Neuronal stem cell (in vitro differentiated cells): ENCODE measurements at regions not wholly inside any gene's neighbourhood (a gene's known extent, or its start where the extent isn't known, plus 50 kb on each side); places are given as distances from the start of the nearest gene placed in this dataset.

Experiments
- DNase-seq: peaks from one replicate; pipeline ENCODE4 v3.0.0-alpha.2; 2013; ENCODE audit warnings: low spot score
- H2AFZ ChIP-seq: one replicate; pipeline ENCODE4 v1.6.1; 2013; ENCODE audit warnings: mild to moderate bottlenecking, low read length, inconsistent platforms
- H2AK5ac ChIP-seq: 2 replicates; pipeline ENCODE4 v1.6.1; 2013; ENCODE audit warnings: low read depth, mild to moderate bottlenecking, inconsistent platforms, low read length, moderate library complexity, mixed read lengths
- H2BK120ac ChIP-seq: 2 replicates; pipeline ENCODE4 v1.6.1; 2013; ENCODE audit warnings: low read depth, mild to moderate bottlenecking, inconsistent platforms, low read length, moderate library complexity, mixed read lengths
- H2BK12ac ChIP-seq: one replicate; pipeline ENCODE4 v1.6.1; 2013; ENCODE audit warnings: low read length, inconsistent platforms
- H2BK15ac ChIP-seq: 2 replicates; pipeline ENCODE4 v1.6.1; 2013; ENCODE audit warnings: mild to moderate bottlenecking, low read length, inconsistent platforms, mixed read lengths
- H2BK5ac ChIP-seq: one replicate; pipeline ENCODE4 v1.6.1; 2013; ENCODE audit warnings: inconsistent platforms, mild to moderate bottlenecking, low read length, moderate library complexity
- H3K14ac ChIP-seq: one replicate; pipeline ENCODE4 v1.6.1; 2013; ENCODE audit warnings: low read length, inconsistent platforms
- H3K18ac ChIP-seq: 2 replicates; pipeline ENCODE4 v1.6.1; 2013; ENCODE audit warnings: low read length, inconsistent platforms
- H3K23ac ChIP-seq: 2 replicates; pipeline ENCODE4 v1.6.1; 2013; ENCODE audit warnings: low read depth, mild to moderate bottlenecking, mixed read lengths, low read length, inconsistent platforms; ENCODE audit not compliant: poor library complexity
- H3K27ac ChIP-seq: replicated peaks from 3 replicates; pipeline ENCODE4 v1.5.1; 2013; ENCODE audit warnings: low read length, inconsistent platforms
- H3K27me3 ChIP-seq, 3 experiments: 2 replicates each; pipeline ENCODE4 v1.6.1; 2013; ENCODE audit warnings: low read length in 3 of 3, mild to moderate bottlenecking in 2 of 3, inconsistent platforms in 1 of 3, low read depth in 1 of 3, mixed read lengths in 1 of 3, moderate library complexity in 1 of 3; ENCODE audit not compliant: control insufficient read depth in 3 of 3, insufficient read depth in 3 of 3
- H3K36me3 ChIP-seq, 2 donors: replicated peaks in 1 of 2; 2 replicates each; pipeline ENCODE4 v1.6.1; 2013; ENCODE audit warnings: low read length in 2 of 2; ENCODE audit not compliant: control insufficient read depth in 2 of 2, insufficient read depth in 2 of 2
- H3K4ac ChIP-seq: 2 replicates; pipeline ENCODE4 v1.6.1; 2013; ENCODE audit warnings: inconsistent platforms, mild to moderate bottlenecking, low read length, moderate library complexity
- H3K4me1 ChIP-seq, 2 donors: 1 replicate in 1 of 2; 2 replicates in 1 of 2; pipeline ENCODE4 v1.6.1; 2013; ENCODE audit warnings: low read length in 2 of 2, low read depth in 1 of 2; ENCODE audit not compliant: control insufficient read depth in 2 of 2, insufficient read depth in 1 of 2
- H3K4me2 ChIP-seq: one replicate; pipeline ENCODE4 v1.6.1; 2013; ENCODE audit warnings: mild to moderate bottlenecking, low read length, inconsistent platforms; ENCODE audit not compliant: insufficient read depth, poor library complexity, severe bottlenecking
- H3K4me3 ChIP-seq, 2 donors: 2 replicates each; pipeline ENCODE4 v1.5.1; 2013; ENCODE audit warnings: low read length in 2 of 2, mild to moderate bottlenecking in 2 of 2, inconsistent platforms in 1 of 2, moderate library complexity in 1 of 2
- H3K79me1 ChIP-seq: one replicate; pipeline ENCODE4 v1.6.1; 2013; ENCODE audit warnings: low read depth, mild to moderate bottlenecking, inconsistent platforms, low read length, moderate library complexity
- H3K9ac ChIP-seq: one replicate; pipeline ENCODE4 v1.6.1; 2013; ENCODE audit warnings: mild to moderate bottlenecking, low read depth, low read length, inconsistent platforms; ENCODE audit not compliant: poor library complexity
- H3K9me3 ChIP-seq, 2 donors: replicated peaks in 1 of 2; 2 replicates each; pipeline versions ENCODE3 to v1.6.1; 2013; ENCODE audit warnings: low read length in 2 of 2, mild to moderate bottlenecking in 2 of 2, inconsistent platforms in 1 of 2, low read depth in 1 of 2, mixed read lengths in 1 of 2, moderate library complexity in 1 of 2; ENCODE audit not compliant: control insufficient read depth in 2 of 2, insufficient read depth in 1 of 2
- H4K8ac ChIP-seq: one replicate; pipeline ENCODE4 v1.6.1; 2013; ENCODE audit warnings: low read depth, mild to moderate bottlenecking, inconsistent platforms, low read length, moderate library complexity
- H4K91ac ChIP-seq: one replicate; pipeline ENCODE4 v1.6.1; 2013; ENCODE audit warnings: low read length, low read depth, mild to moderate bottlenecking, inconsistent platforms; ENCODE audit not compliant: poor library complexity
- WGBS, 2 donors: extraction: QIAGEN DNeasy Blood & Tissue Kit; methylation state at CpG; one replicate each; pipeline ENCODE4 v1.1.7; 2013; ENCODE audit warnings: missing lambda C conversion rate in 2 of 2, mixed read lengths in 1 of 2; ENCODE audit not compliant: insufficient read length in 2 of 2, insufficient replicate concordance in 1 of 2; ENCODE audit errors: extremely low coverage in 2 of 2; 5-methylcytosine and 5-hydroxymethylcytosine counted together

DNA sequence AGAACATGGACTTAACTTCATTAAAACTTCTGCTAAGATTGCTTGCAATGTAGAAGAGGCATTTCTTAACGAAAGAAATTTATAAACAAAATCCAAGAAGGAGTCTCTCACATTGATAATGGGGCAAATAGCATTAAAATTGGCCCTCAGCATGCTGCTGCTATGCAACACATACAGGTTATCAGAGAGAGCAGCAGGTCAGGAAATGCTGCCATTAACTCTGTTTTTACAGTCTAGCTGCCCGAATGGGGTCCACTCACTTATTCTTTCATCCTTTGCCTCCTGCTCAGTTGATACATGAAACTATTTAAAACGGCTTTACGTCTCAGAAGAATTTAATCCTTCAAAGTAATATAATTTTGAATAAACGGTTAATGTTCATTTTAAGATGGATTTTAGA is 620.4 kb downstream of the SLC16A7 start:
- no peak for DNase-seq
- no peak overlapping the region for H3K18ac ChIP-seq
- no peak overlapping the region for H3K27ac ChIP-seq
- H2BK5ac ChIP-seq: no peak overlapping the region
- H2AFZ ChIP-seq: no peak overlapping the region
- H3K14ac ChIP-seq: no peak overlapping the region
- H2BK120ac ChIP-seq: no peak overlapping the region
- H3K36me3 ChIP-seq: no peaks in the 10 kb centered on the region
- no peaks in the 10 kb centered on the region for H3K9me3 ChIP-seq
- H4K8ac ChIP-seq: no peak overlapping the region
- H3K4ac ChIP-seq: no peak overlapping the region
- no peak overlapping the region for H2BK15ac ChIP-seq
- H3K4me1 ChIP-seq: no peaks in the 10 kb centered on the region
- H2BK12ac ChIP-seq: no peak overlapping the region
- H2AK5ac ChIP-seq: no peak overlapping the region
- no peak overlapping the region for H3K4me2 ChIP-seq
- no CpG with 5 or more reads among the region's 5 CpGs for WGBS, 2 donors
- H3K9ac ChIP-seq: no peak overlapping the region
- H4K91ac ChIP-seq: no peak overlapping the region
- H3K27me3 ChIP-seq: no peaks in the 10 kb centered on the region
- no peak overlapping the region for H3K4me3 ChIP-seq
- H3K79me1 ChIP-seq: no peaks in the 10 kb centered on the region
- H3K23ac ChIP-seq: no peak overlapping the region

DNA sequence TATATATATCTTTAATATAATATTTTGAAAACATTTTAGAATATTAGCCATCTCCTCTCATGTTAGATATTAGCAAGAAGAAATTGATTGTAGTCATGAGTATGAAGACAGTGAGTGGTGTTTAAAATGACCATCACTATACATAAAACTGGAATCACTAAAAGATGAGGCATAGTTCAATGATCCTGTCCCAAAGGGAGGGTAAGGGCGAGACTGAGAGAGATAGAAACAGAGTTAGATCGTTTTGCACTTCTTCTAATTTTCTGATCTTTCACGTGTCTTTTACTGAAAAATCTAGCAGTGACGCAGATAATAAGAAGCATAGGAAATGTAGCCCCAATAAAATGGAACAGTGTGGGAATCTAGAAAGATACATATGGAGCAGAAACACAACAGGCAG is 627.4 kb downstream of the SLC16A7 start:
- Histone ChIP-seq H3K4me3 (no peak overlapping the region), H3K18ac (no peak overlapping the region), H2BK15ac (no peak overlapping the region), H3K4ac (no peak overlapping the region), H3K79me1 (no peaks in the 10 kb centered on the region), H2BK120ac (no peak overlapping the region), H3K36me3 (no peaks in the 10 kb centered on the region), H2BK12ac (no peak overlapping the region), H3K4me1 (no peaks in the 10 kb centered on the region), H3K14ac (no peak overlapping the region), H2BK5ac (no peak overlapping the region), H2AFZ (no peak overlapping the region), H3K27ac (no peak overlapping the region), H4K91ac (no peak overlapping the region), H4K8ac (no peak overlapping the region), H3K23ac (no peak overlapping the region), H3K9me3 (no peaks in the 10 kb centered on the region), H2AK5ac (no peak overlapping the region), H3K4me2 (no peak overlapping the region), H3K9ac (no peak overlapping the region), H3K27me3 (no peaks in the 10 kb centered on the region)
- DNase-seq: no peak
- WGBS, 2 donors: no CpG with 5 or more reads among the region's 4 CpGs

GRCh38 chr12:60225216-60226000 is 629.6 kb downstream of the SLC16A7 start:
- H2BK12ac ChIP-seq: no peak overlapping the region
- H3K23ac ChIP-seq: no peak overlapping the region
- H3K4me2 ChIP-seq: peak overlapping the region; percentile 11
- no peak overlapping the region for H2AFZ ChIP-seq
- no peaks in the 10 kb centered on the region for H3K79me1 ChIP-seq
- no CpG with 5 or more reads among the region's 11 CpGs for WGBS, 2 donors
- H2AK5ac ChIP-seq: no peak overlapping the region
- no peak overlapping the region for H4K8ac ChIP-seq
- no peaks in the 10 kb centered on the region for H3K36me3 ChIP-seq
- H3K27ac ChIP-seq: no peak overlapping the region
- no peak overlapping the region for H2BK5ac ChIP-seq
- no peaks in the 10 kb centered on the region for H3K4me1 ChIP-seq
- no peaks in the 10 kb centered on the region for H3K27me3 ChIP-seq
- no peak overlapping the region for H3K4ac ChIP-seq
- H3K14ac ChIP-seq: no peak overlapping the region
- H2BK120ac ChIP-seq: no peak overlapping the region
- H3K4me3 ChIP-seq: no peak overlapping the region
- no peaks in the 10 kb centered on the region for H3K9me3 ChIP-seq
- H2BK15ac ChIP-seq: no peak overlapping the region
- no peak for DNase-seq
- no peak overlapping the region for H3K18ac ChIP-seq
- H3K9ac ChIP-seq: no peak overlapping the region
- no peak overlapping the region for H4K91ac ChIP-seq

GRCh38 chr12:60227916-60228315 is 632.1 kb downstream of the SLC16A7 start:
- no peak overlapping the region for H2BK12ac ChIP-seq
- H3K14ac ChIP-seq: no peak overlapping the region
- no peak overlapping the region for H3K4me2 ChIP-seq
- H3K4me1 ChIP-seq: no peaks in the 10 kb centered on the region
- H4K8ac ChIP-seq: no peak overlapping the region
- H2BK5ac ChIP-seq: no peak overlapping the region
- DNase-seq: no peak
- WGBS, 2 donors: no CpG with 5 or more reads among the region's 2 CpGs
- no peaks in the 10 kb centered on the region for H3K79me1 ChIP-seq
- H3K27me3 ChIP-seq: no peaks in the 10 kb centered on the region
- H3K27ac ChIP-seq: no peak overlapping the region
- no peak overlapping the region for H3K18ac ChIP-seq
- H3K9ac ChIP-seq: no peak overlapping the region
- H3K4me3 ChIP-seq: no peak overlapping the region
- H2BK15ac ChIP-seq: no peak overlapping the region
- H2AK5ac ChIP-seq: no peak overlapping the region
- no peak overlapping the region for H3K4ac ChIP-seq
- no peak overlapping the region for H2BK120ac ChIP-seq
- no peaks in the 10 kb centered on the region for H3K9me3 ChIP-seq
- no peak overlapping the region for H2AFZ ChIP-seq
- no peaks in the 10 kb centered on the region for H3K36me3 ChIP-seq
- H3K23ac ChIP-seq: no peak overlapping the region
- H4K91ac ChIP-seq: no peak overlapping the region
